ENCODE measurements at regions not wholly inside any gene's neighbourhood (a gene's known extent, or its start where the extent isn't known, plus 50 kb on each side); places are given as distances from the start of the nearest gene placed in this dataset.
"Not testable (repeated sequence)": the region's sequence is repeated elsewhere in the genome, so short reads cannot be mapped to it uniquely, and the experiment has no call there.

DNA sequence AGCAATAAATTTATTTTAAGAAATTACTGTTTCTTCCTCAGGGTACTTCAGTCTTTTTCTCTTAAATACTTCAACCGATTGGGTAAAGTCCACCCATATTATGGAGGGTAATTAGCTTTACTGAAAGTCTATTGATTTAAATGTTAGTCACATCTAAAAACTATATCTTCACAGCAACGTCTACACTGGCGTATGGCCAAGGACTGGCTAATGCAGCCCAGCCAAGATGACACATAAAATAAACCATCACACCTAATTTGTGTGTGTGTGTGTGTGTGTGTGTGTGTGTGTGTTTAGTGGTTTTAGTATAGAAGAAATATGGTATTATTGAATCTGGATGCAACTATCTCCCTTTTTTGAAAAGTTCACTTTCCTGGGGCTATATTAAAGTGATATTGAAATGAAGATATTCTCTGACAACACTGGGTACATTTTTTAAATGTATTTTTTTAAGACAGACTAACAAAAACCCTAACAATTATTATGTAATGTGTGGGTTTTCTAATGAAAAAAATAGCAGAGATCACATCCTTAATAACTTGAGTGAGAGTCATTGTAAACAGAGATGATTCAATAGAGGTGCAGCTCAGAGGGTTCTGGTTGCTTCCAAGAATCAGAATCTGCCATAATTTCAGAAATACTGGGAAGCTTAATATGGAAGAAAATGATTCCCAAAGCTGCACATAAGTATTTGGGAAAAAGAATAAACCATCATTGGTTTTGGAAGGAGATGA lies 584.2 kb upstream of the MBL2 start:
- H3K27me3 ChIP-seq: no peaks in the 10 kb centered on the region
- H3K4me3 ChIP-seq (replicated peaks in 1 of 3): no peak overlapping the region
- H3K27ac ChIP-seq: no peak overlapping the region
- H3K4me1 ChIP-seq: peaks cover 11 to 15% of the 10 kb centered on the region in 2 donors
- DNase-seq: no peak
- no peaks in the 10 kb centered on the region for H3K9me3 ChIP-seq
- intact Hi-C loops (cut with DNase I): no loop called here
- TF ChIP-seq POLR2A (IDR thresholded peaks at IDR 0.05): no peak
- TF ChIP-seq, protein P1, sequence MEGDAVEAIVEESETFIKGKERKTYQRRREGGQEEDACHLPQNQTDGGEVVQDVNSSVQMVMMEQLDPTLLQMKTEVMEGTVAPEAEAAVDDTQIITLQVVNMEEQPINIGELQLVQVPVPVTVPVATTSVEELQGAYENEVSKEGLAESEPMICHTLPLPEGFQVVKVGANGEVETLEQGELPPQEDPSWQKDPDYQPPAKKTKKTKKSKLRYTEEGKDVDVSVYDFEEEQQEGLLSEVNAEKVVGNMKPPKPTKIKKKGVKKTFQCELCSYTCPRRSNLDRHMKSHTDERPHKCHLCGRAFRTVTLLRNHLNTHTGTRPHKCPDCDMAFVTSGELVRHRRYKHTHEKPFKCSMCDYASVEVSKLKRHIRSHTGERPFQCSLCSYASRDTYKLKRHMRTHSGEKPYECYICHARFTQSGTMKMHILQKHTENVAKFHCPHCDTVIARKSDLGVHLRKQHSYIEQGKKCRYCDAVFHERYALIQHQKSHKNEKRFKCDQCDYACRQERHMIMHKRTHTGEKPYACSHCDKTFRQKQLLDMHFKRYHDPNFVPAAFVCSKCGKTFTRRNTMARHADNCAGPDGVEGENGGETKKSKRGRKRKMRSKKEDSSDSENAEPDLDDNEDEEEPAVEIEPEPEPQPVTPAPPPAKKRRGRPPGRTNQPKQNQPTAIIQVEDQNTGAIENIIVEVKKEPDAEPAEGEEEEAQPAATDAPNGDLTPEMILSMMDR (IDR thresholded peaks at IDR 0.05): no peak
- 64% methylated on average over 3 of the region's 3 CpGs for WGBS, 2 donors
- no peaks in the 10 kb centered on the region for H3K36me3 ChIP-seq

DNA sequence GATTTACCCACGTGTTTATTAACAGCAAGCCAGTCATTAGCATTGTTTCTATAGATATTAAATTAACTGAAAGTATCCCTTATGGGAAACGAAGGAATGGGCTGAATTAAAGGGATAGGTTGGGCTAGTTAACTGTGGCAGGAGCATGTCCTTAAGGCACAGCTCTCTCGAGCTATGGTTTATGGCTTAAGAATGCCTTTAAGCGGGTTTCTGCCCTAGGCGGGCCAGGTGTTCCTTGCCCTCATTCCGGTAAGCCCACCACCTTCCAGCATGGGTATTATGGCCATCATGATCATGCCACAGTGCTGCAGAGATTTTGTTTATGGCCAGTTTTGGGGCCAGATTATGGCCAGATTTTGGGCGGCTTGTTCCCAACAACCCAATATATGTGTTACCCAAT lies 569.9 kb upstream of the MBL2 start:
- WGBS, 2 donors: 89% methylated on average over 7 of the region's 7 CpGs
- H3K27me3 ChIP-seq; H3K27ac ChIP-seq; intact Hi-C loops (cut with DNase I); H3K4me3 ChIP-seq (replicated peaks in 1 of 3); DNase-seq; H3K4me1 ChIP-seq; H3K36me3 ChIP-seq; H3K9me3 ChIP-seq: not testable (repeated sequence)

DNA sequence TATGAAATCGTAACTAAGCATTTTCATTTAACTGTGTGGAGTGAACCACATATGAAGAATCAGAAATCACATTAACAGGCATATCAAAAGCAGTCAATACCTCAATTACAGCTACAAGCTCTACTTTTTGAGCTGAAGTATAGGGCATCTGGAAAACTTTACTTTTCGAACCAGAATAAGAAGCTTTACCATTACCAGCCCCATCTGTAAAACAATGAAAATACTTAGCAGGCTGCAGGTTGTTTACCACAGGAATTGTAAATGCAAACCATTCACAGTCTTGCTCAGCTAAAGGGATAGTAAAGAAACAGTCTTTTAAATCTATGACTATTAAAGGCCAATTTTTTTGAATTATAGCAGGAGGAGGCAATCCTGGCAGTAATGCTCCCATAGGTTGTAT lies 565.6 kb upstream of the MBL2 start:
- H3K4me1 ChIP-seq; H3K4me3 ChIP-seq (replicated peaks in 1 of 3); H3K27me3 ChIP-seq; H3K9me3 ChIP-seq; DNase-seq; intact Hi-C loops (cut with DNase I); H3K36me3 ChIP-seq; H3K27ac ChIP-seq: not testable (repeated sequence)
- WGBS, 2 donors: 68 to 73% methylated on average over 2 of the region's 2 CpGs

DNA sequence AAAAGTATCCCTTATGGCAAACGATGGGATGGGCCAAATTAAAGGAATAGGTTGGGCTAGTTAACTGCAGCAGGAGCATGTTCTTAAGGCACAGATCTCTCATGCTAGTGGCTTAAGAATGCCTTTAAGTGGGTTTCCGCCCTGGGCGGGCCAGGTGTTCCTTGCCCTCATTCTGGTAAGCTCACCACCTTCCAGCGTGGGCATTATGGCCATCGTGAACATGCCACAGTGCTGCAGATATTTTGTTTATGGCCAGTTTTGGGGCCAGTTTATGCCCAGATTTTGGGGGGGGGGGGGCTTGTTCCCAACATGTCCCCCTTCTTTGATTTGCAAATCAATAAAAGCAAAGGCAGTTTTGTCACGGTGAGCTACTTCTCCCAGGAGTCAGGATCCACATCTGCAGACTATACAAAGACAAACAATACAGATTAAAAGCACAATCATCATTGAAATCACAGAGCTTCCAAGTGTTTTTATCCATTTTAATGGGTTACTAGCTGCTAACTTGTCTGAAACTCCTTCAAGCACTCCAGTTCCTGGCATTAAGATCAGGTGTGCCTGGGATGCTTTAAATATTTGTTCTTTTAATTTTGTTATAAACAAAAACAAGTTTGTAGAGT lies 563.3 kb upstream of the MBL2 start:
- 89 to 95% methylated on average over 6 of the region's 6 CpGs for WGBS, 2 donors
- H3K36me3 ChIP-seq; DNase-seq; H3K27me3 ChIP-seq; H3K4me3 ChIP-seq (replicated peaks in 1 of 3); H3K4me1 ChIP-seq; H3K27ac ChIP-seq; intact Hi-C loops (cut with DNase I); H3K9me3 ChIP-seq: not testable (repeated sequence)

DNA sequence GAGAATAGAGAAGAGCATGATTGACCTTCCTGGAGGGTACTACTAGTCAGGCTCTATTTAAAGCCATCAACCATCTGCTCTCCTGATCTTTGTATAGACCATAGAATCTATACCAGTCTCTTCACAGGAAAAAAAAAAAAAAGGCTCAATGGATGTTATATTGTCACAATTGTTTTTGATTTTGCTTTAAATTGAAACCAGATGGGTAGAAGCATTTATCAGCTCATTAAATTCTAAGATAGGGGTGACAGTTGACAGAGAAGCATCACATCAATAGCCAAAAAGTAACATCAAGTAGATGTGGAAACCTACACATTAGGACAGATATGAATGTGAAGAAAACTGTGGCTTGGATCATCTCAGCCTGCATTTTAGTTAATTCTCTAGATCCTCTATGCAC lies 558.9 kb upstream of the MBL2 start:
- Histone ChIP-seq H3K9me3 (no peaks in the 10 kb centered on the region), H3K27me3 (no peaks in the 10 kb centered on the region), H3K4me3 (replicated peaks in 1 of 3) (no peak overlapping the region), H3K27ac (no peak overlapping the region), H3K36me3 (no peaks in the 10 kb centered on the region), H3K4me1 (no peaks in the 10 kb centered on the region)
- no peak for DNase-seq
- no peak for TF ChIP-seq POLR2A (IDR thresholded peaks at IDR 0.05)
- TF ChIP-seq, protein P1 (IDR thresholded peaks at IDR 0.05): no peak
- intact Hi-C loops (cut with DNase I): no loop called here

DNA sequence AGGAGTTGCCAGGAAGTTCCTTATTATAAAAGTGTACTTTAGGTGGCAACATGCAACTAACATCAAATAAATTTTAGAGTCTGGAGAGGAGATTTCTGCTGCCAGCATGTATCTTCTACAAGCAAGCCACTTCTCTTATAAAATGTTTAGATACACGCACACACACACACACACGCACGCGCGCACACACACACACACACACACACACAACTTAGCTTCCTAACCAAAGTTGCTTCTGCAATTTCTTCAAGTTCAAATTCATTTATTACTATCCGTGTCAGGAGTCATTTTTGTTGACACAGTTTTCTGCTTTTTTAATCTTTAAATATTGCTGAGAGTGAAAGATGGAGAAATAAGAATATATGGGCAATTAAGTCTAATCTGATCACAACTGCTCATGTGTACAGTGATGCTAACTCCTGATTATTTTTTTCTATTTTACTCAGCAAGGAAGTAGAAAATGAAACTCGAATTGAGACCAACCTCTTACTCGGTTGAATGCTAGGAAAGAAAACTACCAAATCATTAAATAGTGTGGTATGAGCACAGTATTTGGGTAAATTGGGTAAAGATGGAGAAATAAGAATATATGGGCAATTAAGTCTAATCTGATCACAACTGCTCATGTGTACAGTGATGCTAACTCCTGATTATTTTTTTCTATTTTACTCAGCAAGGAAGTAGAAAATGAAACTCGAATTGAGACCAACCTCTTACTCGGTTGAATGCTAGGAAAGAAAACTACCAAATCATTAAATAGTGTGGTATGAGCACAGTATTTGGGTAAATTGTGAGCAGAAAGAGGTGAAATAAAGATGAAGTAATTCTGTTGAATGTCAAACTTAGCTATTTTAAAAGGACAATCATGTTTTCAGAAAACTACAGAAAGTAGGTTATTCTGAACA lies 554.1 kb upstream of the MBL2 start:
- H3K36me3 ChIP-seq; H3K27me3 ChIP-seq; DNase-seq; H3K4me1 ChIP-seq; H3K4me3 ChIP-seq (replicated peaks in 1 of 3); intact Hi-C loops (cut with DNase I); H3K27ac ChIP-seq; H3K9me3 ChIP-seq: not testable (repeated sequence)
- WGBS, 2 donors: 58 to 60% methylated on average over 10 of the region's 10 CpGs

DNA sequence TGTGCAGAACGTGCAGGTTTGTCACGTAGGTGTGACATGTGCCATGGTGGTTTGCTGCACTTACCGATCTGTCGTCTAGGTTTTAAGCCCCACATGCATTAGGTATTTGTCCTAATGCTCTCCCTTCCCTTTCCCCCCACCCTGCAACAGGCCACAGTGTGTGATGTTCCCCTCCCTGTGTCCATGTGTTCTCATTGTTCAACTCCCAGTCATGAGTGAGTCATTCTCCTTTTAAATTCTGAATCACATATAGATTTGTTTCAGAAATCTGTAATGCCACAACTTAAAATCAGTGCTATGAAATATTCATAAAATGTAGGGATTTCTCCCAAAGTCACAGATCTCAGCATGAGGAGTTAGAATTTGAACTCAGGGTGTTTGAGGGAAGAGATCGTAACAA lies 552.5 kb upstream of the MBL2 start:
- no peaks in the 10 kb centered on the region for H3K27me3 ChIP-seq
- intact Hi-C loops (cut with DNase I): no loop called here
- 96 to 97% methylated on average over 5 of the region's 5 CpGs for WGBS, 2 donors
- no peak overlapping the region for H3K4me3 ChIP-seq (replicated peaks in 1 of 3)
- TF ChIP-seq, protein P1 (IDR thresholded peaks at IDR 0.05): no peak
- no peak for TF ChIP-seq POLR2A (IDR thresholded peaks at IDR 0.05)
- no peaks in the 10 kb centered on the region for H3K36me3 ChIP-seq
- no peaks in the 10 kb centered on the region for H3K9me3 ChIP-seq
- H3K4me1 ChIP-seq: no peaks in the 10 kb centered on the region
- H3K27ac ChIP-seq: no peak overlapping the region
- no peak for DNase-seq

Data from thyroid gland (tissue), 4 donors.